ENCODE measurements at regions not wholly inside any gene's neighbourhood (a gene's known extent, or its start where the extent isn't known, plus 50 kb on each side); places are given as distances from the start of the nearest gene placed in this dataset.

- no peak for DNase-seq
Observed at GRCh38 chr2:139241286-139241685, 461.1 kb upstream of the NXPH2 start.

- DNase-seq = no peak
Observed at GRCh38 chr2:139237023-139237422, 456.8 kb upstream of the NXPH2 start.

GRCh38 chr2:139230881-139231280 lies 450.7 kb upstream of the NXPH2 start:
- DNase-seq = no peak

GRCh38 chr2:139228276-139228675 lies 448.1 kb upstream of the NXPH2 start:
- no peak for DNase-seq

- no peak for DNase-seq
Observed at GRCh38 chr2:139225961-139226360, 445.8 kb upstream of the NXPH2 start.

GRCh38 chr2:139218181-139218580 lies 438.0 kb upstream of the NXPH2 start:
- DNase-seq = no peak

- DNase-seq = no peak
Observed at GRCh38 chr2:139217641-139218040, 437.5 kb upstream of the NXPH2 start.

GRCh38 chr2:139216435-139216834 lies 436.2 kb upstream of the NXPH2 start:
- DNase-seq = no peak

GRCh38 chr2:139214801-139215200 lies 434.6 kb upstream of the NXPH2 start:
- DNase-seq = no peak

- DNase-seq = no peak
Observed at GRCh38 chr2:139209586-139209985, 429.4 kb upstream of the NXPH2 start.

- no peak for DNase-seq
Observed at GRCh38 chr2:139201516-139201915, 421.3 kb upstream of the NXPH2 start.

- DNase-seq = no peak
Observed at GRCh38 chr2:139196754-139197153, 416.6 kb upstream of the NXPH2 start.

- DNase-seq = no peak
Observed at GRCh38 chr2:139194546-139194945, 414.4 kb upstream of the NXPH2 start.

- no peak for DNase-seq
Observed at GRCh38 chr2:139177041-139177440, 396.9 kb upstream of the NXPH2 start.

- DNase-seq = no peak
Observed at GRCh38 chr2:139175510-139175909, 395.3 kb upstream of the NXPH2 start.

- DNase-seq = no peak
Observed at GRCh38 chr2:139170406-139170805, 390.2 kb upstream of the NXPH2 start.

- no peak for DNase-seq
Observed at GRCh38 chr2:139165601-139166000, 385.4 kb upstream of the NXPH2 start.

- DNase-seq = no peak
Observed at GRCh38 chr2:139165041-139165440, 384.9 kb upstream of the NXPH2 start.

GRCh38 chr2:139162957-139163356 lies 382.8 kb upstream of the NXPH2 start:
- DNase-seq = no peak

- DNase-seq = no peak
Observed at GRCh38 chr2:139162456-139162855, 382.3 kb upstream of the NXPH2 start.

- no peak for DNase-seq
Observed at GRCh38 chr2:139160836-139161235, 380.6 kb upstream of the NXPH2 start.

- no peak for DNase-seq
Observed at GRCh38 chr2:139159177-139159576, 379.0 kb upstream of the NXPH2 start.

- DNase-seq = no peak
Observed at GRCh38 chr2:139156730-139157129, 376.5 kb upstream of the NXPH2 start.

GRCh38 chr2:139155991-139156390 lies 375.8 kb upstream of the NXPH2 start:
- DNase-seq = no peak

- DNase-seq = peak in 1 of 2 experiments; percentile 3
Observed at GRCh38 chr2:139142252-139142880, 362.2 kb upstream of the NXPH2 start.

GRCh38 chr2:139124271-139124670 lies 344.1 kb upstream of the NXPH2 start:
- DNase-seq = no peak

All from AML-193 (cell line).